Tibial nerve (tissue), 4 donors: ENCODE measurements at regions not wholly inside any gene's neighbourhood (a gene's known extent, or its start where the extent isn't known, plus 50 kb on each side); places are given as distances from the start of the nearest gene placed in this dataset.
A peak's percentile ranks its signal among the peaks of the same experiment; 100 is the strongest.
"Not testable (repeated sequence)": the region's sequence is repeated elsewhere in the genome, so short reads cannot be mapped to it uniquely, and the experiment has no call there.

Experiments used
- DNase-seq, 2 donors: peaks; one replicate each; pipeline ENCODE4 v3.0.0-alpha.2; 2019; ENCODE audit warnings: low spot score in 2 of 2
- H3K27ac ChIP-seq, 4 donors: fragments of 200-600 bp; sonication (generic) in 3 of 4; one replicate each; pipeline ENCODE4 v1.5.1; 2017 to 2019; ENCODE audit warnings: mild to moderate bottlenecking in 1 of 4
- H3K27me3 ChIP-seq, 2 donors: fragments of 200-600 bp; sonication (generic) in 1 of 2; one replicate each; pipeline versions ENCODE4 v1.5.1 to v1.6.0; 2017 to 2019
- H3K36me3 ChIP-seq, 3 donors: fragments of 200-600 bp; sonication (generic); one replicate each; pipeline ENCODE4 v1.5.1; 2018 to 2019
- H3K4me1 ChIP-seq, 4 donors: fragments of 200-600 bp; sonication (generic) in 3 of 4; one replicate each; pipeline ENCODE4 v1.5.1; 2017 to 2019
- H3K4me3 ChIP-seq, 4 donors: fragments of 200-600 bp; sonication (generic) in 3 of 4; one replicate each; pipeline ENCODE4 v1.5.1; 2017 to 2019; ENCODE audit warnings: mild to moderate bottlenecking in 1 of 4, moderate library complexity in 1 of 4
- H3K9me3 ChIP-seq, 4 donors: fragments of 200-600 bp; sonication (generic) in 3 of 4; one replicate each; pipeline ENCODE4 v1.5.1; 2017 to 2019
- CTCF ChIP-seq, 5 experiments: fragments of 200-600 bp in 3 of 5; fragments of 450-650 bp in 2 of 5; sonication (generic) in 3 of 5; IDR thresholded peaks; one replicate each; pipeline ENCODE4 v1.5.1; 2016 to 2019; ENCODE audit warnings: antibody characterized with exemption in 5 of 5, mild to moderate bottlenecking in 3 of 5, moderate library complexity in 2 of 5
- EP300 ChIP-seq, 2 donors: sonication (generic); formaldehyde crosslinking; IDR thresholded peaks; one replicate each; pipeline ENCODE4 v1.6.1; 2017; ENCODE audit warnings: antibody characterized with exemption in 2 of 2, mild to moderate bottlenecking in 1 of 2
- POLR2A ChIP-seq, 2 donors: fragments of 450-650 bp; IDR thresholded peaks; one replicate each; pipeline ENCODE4 v1.6.1; 2017; ENCODE audit warnings: antibody characterized with exemption in 2 of 2, mild to moderate bottlenecking in 2 of 2, moderate library complexity in 2 of 2
- WGBS, 2 donors: methylation state at CpG; one replicate each; pipeline ENCODE4 v1.1.5; 2018; 5-methylcytosine and 5-hydroxymethylcytosine counted together

- Histone ChIP-seq H3K9me3 (peaks cover 0 to 4% (median 0%) of the 10 kb centered on the region in 4 donors), H3K36me3 (no peaks in the 10 kb centered on the region), H3K4me3 (no peak overlapping the region), H3K4me1 (no peaks in the 10 kb centered on the region), H3K27ac (no peak overlapping the region), H3K27me3 (no peaks in the 10 kb centered on the region)
- TF ChIP-seq EP300 (IDR thresholded peaks at IDR 0.05) (no peak), POLR2A (IDR thresholded peaks at IDR 0.05) (no peak), CTCF (IDR thresholded peaks at IDR 0.05) (no peak)
- no peak for DNase-seq
- 77 to 86% methylated on average over 1 of the region's 1 CpG for WGBS, 2 donors
Observed at GRCh38 chr1:174080819-174081218, 58.7 kb upstream of the RC3H1 start.

GRCh38 chr1:174079796-174080195 is 57.6 kb upstream of the RC3H1 start:
- DNase-seq = no peak
- Histone ChIP-seq H3K9me3 (no peaks in the 10 kb centered on the region), H3K27ac (no peak overlapping the region), H3K4me3 (no peak overlapping the region), H3K4me1 (no peaks in the 10 kb centered on the region), H3K36me3 (no peaks in the 10 kb centered on the region), H3K27me3 (no peaks in the 10 kb centered on the region)
- TF ChIP-seq CTCF (IDR thresholded peaks at IDR 0.05) (no peak), POLR2A (IDR thresholded peaks at IDR 0.05) (no peak), EP300 (IDR thresholded peaks at IDR 0.05) (no peak)

- 93 to 96% methylated on average over 5 of the region's 5 CpGs for WGBS, 2 donors
Observed at GRCh38 chr1:174078916-174079315, 56.8 kb upstream of the RC3H1 start.

GRCh38 chr1:174077749-174078490 is 55.8 kb upstream of the RC3H1 start:
- TF ChIP-seq EP300 (IDR thresholded peaks at IDR 0.05) (no peak), POLR2A (IDR thresholded peaks at IDR 0.05) (no peak), CTCF (IDR thresholded peaks at IDR 0.05) (no peak)
- Histone ChIP-seq H3K4me1 (peaks cover 0 to 4% (median 2%) of the 10 kb centered on the region in 4 donors), H3K27me3 (no peaks in the 10 kb centered on the region), H3K27ac (no peak overlapping the region), H3K36me3 (no peaks in the 10 kb centered on the region), H3K9me3 (no peaks in the 10 kb centered on the region), H3K4me3 (peak overlapping the region in 1 of 4 donors; percentile 17)
- WGBS, 2 donors = 40 to 42% methylated on average over 7 of the region's 7 CpGs
- DNase-seq = no peak

More at GRCh38 chr1:174078916-174079315, 56.8 kb upstream of the RC3H1 start:
- not testable (repeated sequence) for H3K36me3 ChIP-seq, H3K27ac ChIP-seq, H3K4me1 ChIP-seq, H3K27me3 ChIP-seq, H3K4me3 ChIP-seq, H3K9me3 ChIP-seq, DNase-seq

GRCh38 chr1:174075245-174075692 is 53.1 kb upstream of the RC3H1 start:
- no peaks in the 10 kb centered on the region for H3K36me3 ChIP-seq
- TF ChIP-seq POLR2A (IDR thresholded peaks at IDR 0.05) (no peak), EP300 (IDR thresholded peaks at IDR 0.05) (no peak), CTCF (IDR thresholded peaks at IDR 0.05) (no peak)
- H3K4me3 ChIP-seq = no peak overlapping the region
- WGBS, 2 donors = 29 to 54% methylated on average over 2 of the region's 2 CpGs
- H3K4me1 ChIP-seq = peaks cover 0 to 4% (median 2%) of the 10 kb centered on the region in 4 donors
- no peak overlapping the region for H3K27ac ChIP-seq
- H3K9me3 ChIP-seq = no peaks in the 10 kb centered on the region
- H3K27me3 ChIP-seq = no peaks in the 10 kb centered on the region
- no peak for DNase-seq
